Daoy (cell line): ENCODE measurements at regions not wholly inside any gene's neighbourhood (a gene's known extent, or its start where the extent isn't known, plus 50 kb on each side); places are given as distances from the start of the nearest gene placed in this dataset.
"Not testable (repeated sequence)": the region's sequence is repeated elsewhere in the genome, so short reads cannot be mapped to it uniquely, and the experiment has no call there.

ENCODE experiments used
- DNase-seq: peaks from one replicate; pipeline ENCODE4 v3.0.0-alpha.2; 2015; ENCODE audit warnings: low read depth

DNA sequence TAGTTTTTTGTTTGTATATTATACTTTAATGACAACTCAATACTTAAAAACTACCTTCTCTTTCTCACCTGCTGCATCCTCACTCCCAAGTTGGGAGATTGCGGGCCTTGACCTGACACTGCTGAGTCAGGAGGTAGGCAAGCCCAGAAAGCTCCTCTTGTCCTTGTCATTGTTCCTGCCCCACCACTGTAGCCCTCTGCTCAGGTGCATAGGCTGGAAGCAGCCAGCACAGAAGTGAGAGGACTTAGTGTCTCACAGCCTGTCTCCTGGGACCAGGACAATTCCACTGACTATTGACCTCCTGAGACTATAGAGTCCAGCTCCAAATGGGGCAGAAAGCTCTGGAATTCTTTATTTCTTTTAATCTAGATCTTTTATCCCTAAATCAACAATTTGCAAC lies 123.5 kb upstream of the NDP start:
- no peak for DNase-seq

DNA sequence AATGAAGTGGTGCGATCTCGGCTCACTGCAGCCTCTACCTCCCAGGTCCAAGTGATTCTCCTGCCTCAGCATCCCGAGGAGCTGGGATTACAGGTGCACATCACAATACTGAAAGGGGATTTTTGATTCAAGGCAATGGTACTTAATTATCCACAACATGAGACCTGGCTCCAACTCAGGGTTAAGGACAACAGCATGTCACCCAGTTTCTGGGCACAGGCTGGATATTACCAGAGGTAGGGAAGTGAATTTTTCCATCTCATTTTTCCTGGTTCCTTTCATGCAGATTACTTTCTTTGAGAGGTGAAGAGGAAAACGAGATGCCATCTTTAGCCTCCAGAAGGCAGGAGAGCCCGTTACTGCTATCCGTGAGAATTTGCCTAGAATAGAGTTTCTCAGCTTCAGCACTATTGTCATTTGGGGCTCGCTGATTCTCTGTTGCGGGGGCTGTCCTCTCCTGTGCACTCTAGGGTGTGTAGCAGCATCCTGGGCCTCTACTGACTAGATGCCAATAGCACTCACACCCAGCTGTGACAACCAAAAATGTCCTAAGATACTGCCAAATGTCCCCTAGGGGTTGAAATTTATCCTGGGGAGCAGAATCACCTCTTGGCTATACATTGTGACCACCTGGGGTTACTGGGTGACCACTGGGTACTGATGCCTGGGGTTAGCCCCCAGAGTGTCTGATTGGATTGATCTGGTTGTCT lies 121.8 kb upstream of the NDP start:
- DNase-seq, result no peak

DNA sequence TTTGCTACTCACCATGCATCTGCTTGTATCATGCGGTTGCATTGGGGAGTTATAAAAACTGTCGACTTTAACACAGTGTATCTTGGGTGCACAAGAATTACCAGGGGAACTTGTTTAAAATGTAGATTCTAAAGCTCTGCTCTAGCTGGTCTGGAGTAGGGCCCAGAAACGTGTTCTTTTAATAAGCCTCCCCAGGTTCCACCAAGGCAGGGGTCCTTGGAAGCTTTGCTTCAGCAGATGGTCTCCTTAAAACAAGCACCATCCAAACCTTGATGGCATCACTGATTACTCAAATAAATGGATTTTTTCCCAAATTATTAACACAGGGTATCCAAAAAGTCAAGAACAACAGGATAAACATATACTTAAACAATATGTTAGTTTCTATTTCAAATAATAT lies 120.2 kb upstream of the NDP start:
- no peak for DNase-seq

DNA sequence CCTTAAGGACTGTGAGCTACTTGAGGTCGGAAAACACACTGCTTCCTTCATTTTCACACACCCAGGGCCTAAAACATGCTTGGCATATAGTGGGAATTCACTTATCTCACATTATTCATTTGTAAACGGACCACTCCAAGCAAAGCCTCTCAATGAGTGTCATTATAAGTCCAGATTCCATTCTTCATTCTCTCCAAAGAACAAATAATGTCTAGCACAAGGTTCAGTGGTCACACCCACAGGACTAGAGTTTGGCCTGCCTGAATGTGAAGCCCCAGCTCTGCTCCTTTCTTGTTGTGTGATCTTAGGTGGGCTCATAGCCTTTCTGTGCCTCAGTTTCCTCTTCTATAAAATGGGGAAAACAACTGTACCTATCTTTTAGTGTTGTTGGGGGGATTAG lies 119.6 kb upstream of the NDP start:
- DNase-seq, result no peak

DNA sequence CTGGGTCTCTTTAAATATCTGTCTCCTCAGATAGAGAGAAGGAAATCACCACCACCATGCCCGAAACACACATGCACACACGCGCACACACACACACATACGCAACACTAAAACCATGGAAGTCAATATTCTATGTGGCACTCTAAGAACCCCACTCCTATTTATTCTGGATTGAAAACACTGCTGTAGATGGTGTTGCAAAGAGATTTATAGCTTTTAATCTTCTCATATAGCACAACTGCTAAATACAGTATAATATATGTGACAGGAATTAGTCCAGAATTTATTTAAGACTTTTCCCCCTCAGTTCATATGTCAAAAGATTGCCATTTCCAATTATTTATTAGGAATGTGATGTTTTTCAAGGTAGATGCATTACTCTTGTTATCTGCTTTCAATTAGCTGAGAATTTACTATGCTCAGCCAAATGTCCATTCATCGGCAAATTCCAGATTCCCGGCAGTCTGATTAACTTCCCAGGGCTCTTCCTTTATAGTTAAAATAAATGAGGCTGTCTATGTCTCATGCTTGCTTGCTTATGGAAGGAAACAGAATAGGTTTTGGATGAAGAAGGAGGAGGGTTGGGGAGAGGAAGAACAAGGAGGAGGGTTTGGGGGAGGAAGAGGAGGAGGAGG lies 115.4 kb upstream of the NDP start:
- no peak for DNase-seq

DNA sequence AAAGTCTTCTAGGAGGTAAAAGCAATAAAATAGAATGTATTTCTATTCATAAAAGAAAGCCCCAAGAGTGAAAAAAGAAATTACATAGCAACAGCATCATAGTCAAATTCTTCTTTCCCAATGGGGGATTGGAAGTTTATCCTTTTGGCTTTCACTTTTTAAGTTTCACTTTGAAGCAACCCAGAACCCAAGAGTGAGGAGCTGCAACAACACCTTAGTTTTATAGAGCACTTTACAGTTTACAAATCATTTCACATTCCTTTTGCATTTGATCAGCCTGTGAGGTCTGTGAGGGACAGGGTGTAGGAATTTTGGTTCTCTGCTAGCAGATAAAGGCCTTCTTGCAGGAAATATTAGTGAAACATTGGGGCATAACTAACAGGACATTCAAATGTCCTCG lies 112.0 kb upstream of the NDP start:
- DNase-seq, result no peak

DNA sequence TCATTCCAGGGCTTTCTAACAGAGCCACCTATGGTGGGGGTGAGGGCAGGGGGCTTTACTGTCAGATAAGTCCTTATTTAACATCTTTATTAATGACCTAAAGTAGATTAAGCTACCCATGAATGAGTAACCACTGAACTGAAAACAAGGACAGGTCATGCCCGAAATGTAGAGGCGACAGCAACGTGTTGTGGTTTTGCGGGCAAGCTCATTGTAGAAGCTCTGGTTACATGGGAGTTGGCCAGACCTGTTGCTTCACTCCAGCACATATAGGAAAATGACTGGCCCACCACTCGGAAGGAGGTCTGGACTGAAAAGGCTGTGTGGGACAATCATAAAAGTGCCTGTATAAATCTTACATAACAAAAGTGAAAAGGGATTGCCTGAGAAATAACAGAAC lies 109.6 kb upstream of the NDP start:
- DNase-seq, result peak; percentile 43

DNA sequence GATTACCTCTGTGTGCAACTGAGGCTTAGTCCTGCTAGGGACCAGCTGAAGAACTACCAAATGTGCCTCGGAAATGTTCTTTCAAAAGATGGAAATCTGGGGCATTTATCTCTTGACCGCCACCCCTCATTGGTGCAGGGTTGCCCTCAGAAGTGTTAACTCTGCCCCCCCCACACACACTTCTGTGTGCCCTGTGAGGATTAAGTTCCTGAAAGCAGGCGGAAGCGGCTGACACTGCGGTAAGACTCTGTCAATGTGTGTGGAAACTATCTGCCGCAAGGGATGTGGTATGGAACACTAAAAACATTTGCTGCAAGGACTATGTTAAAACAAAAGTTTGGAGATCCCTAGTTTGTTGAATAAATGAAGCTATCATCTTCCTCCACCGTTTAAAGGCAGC lies 106.9 kb upstream of the NDP start:
- no peak for DNase-seq

DNA sequence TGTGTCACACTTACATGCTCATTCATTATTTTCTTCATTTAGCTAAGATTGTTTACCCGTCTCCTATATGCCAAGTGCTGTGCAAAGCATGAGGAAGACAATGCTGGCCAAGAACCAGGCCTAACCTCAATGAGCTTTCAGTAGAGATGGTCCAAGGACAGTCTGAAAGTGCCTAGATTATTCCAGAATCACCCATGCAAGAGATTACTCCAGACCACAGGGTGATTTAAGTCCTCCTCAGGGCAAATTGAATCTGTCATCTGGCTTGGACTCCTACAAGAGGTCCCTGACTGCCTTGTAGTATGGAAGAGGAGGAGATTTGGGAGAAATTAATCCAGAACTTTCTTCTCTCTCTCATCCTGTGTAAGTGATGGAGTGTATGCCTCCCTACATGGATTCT lies 99.4 kb upstream of the NDP start:
- no peak for DNase-seq

DNA sequence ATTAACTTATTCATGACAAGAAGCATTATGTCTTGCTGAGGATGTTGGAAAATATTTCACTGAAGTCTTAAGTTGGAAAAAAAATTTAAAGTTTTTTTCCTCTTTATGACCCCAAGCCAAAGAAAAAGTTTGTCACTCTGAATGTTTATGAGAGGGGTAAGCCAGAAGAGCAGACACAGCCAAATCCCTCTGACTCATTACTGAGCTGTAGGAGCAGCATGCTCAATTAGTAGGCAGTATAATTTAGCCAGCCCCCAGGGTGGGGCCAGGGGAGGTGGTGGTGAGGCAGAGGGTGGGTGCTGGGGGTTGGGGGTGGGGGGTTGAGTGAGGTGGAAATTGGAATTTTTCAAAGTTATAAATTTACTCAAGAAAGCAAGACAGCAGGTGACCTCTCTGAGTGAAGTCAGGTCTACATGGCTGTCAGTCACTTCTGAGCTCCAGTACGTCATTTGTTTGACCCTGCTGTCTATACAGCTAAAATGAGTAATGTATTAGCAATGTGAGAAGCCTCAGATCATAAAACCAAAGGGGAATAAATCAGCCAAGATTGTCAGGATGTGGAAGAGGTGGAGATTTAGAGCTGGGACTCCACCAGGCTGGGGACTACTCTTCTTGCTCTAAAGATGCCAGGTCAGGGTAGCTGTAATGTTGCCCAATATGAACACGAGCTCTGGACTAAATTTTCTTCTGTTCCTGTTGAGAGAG lies 98.8 kb upstream of the NDP start:
- DNase-seq, result peak; percentile 44

DNA sequence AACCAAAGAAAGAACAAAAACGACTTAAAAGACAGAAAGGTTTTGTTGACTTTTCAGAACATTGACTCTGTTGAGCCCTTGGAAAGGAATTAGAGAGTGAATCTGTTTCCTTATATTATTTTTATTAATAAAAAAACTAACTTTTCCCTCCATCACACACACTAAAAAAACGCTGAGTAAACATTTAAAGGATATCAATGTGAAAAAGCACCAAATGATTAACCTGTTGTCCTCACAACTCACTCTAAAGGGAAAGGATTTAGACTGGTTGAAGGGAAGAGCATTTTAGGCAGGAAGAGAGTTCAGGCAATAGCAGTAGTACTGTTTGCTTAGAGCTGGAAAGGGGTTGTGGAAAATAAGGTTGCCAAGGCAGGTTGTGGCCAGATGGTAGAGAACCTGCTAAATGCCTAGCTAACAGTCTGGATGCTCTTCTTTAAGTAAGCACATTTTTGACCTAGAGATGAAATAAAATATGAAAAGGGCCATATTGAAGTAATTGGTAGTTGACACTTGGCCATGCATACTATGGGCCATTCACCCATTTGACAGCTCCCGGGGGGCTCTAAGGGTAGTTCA lies 98.0 kb upstream of the NDP start:
- DNase-seq, result no peak

DNA sequence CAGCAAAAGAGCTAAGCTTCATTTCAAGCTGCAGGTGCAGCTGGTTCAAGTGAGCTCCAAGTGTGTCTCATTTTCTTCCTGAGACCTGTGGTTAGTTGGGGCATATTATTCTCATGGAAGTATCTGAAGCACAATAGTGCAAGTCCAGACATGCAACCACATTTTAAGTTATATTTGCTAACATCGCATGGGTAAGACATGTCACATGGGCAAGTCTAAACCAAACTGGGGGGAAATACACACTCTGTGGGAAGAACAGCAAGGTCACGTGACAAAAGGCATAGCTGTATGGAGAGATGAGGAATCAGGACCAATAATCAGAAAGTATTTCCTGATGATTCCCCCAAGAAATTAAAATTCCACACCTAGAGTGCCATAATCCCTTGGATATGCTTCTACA lies 94.9 kb upstream of the NDP start:
- no peak for DNase-seq

DNA sequence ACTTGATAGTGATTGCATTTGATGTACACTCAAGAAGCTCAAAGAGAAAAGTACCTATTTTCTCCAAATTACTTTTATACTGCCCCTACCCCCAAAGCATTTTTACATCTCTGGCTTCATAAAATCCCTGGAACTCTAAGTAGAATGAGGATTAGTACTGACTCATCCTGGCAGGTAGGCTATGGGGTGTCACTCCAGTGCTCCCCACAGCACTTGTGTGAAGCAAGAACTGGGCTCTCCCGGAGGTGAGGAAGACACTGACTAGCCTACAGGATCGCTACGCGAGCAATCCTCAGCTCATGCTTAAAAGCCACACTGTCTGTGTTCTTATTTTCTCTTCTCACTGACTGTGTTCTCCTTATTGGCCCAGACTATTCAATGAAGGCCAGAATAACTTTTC lies 90.4 kb upstream of the NDP start:
- DNase-seq, result no peak

DNA sequence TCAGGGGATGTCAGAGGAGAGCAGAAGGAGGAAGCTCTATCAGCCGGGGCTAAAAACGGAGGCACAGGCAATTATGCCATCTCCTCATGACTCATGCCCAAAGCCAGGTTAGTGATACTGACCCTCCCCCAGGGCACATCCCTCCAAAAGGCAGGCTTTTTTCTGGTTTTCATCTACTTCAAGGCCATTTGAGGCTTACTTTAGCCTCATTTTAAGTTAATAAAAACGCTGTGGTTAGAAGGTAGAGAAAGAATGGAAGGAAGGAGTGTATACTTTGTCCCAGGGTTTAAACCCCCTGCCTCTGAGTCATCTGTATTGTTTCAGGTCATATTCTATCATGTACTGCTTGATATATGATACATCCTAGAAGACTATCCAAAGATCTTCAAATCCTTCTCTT lies 89.7 kb upstream of the NDP start:
- peak; percentile 17 for DNase-seq

DNA sequence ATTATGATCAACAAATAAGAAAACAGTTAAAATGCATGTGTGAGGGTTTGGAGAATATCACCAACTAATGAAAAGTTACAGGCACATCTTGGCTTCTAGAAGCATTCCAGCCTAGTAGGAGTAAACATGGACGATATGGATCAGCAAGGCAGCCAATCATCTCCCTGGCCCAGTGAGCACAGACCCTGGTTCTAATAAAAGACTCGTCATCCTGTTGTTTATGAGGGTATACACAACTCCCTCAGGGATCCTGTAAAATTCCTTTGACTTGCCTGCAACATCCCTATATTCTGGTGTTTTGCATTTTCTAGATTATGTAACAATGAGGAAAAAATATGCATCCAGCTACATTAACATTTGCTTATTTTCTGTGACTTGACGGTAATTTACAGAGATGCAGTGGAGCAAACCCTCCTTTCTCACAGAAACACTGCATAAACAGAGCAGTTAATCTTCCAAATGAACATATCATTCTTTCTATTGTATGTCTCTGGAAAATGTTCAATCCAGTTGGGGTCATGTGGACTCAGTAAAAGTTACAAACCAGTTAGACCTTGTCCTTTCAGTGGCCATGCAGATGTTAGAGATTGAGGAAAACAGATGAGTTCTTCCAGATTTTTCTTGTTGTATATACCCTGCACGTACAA lies 88.9 kb upstream of the NDP start:
- DNase-seq, result no peak

DNA sequence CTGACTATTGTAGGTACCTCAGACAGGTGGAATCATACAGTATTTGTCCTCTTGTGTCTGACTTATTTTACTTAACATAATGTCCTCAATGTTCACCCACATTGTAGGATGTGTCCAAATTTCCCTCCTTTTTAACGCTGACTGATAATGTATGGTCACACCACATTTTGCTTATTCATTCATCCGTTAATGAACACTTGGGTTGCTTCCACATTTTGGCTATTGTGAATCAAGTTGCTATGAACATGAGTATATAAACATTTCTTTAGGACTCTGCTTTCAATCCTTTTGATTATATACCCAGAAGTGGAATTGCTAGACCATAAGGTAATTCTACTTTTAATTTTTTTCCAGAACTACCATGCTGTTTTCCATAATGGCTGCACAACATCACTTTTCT lies 87.0 kb upstream of the NDP start:
- DNase-seq, result no peak

DNA sequence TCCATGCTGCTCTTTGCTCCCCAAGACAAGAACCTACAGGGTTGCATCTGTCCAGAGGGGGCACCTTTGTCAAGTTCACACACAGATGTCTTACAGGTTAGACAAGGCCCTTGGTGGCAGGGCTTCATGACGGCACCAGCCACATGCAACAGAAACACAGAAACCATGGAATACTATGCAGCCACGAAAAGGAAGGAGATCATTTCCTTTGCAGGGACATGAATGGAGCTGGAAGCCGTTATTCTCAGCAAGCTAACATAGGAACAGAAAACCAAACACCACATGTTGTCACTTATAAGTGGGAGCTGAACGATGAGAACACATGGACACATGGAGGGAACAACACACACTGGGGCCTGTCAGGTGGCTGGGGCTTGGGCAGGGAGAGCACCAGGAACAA lies 85.1 kb upstream of the NDP start:
- no peak for DNase-seq

DNA sequence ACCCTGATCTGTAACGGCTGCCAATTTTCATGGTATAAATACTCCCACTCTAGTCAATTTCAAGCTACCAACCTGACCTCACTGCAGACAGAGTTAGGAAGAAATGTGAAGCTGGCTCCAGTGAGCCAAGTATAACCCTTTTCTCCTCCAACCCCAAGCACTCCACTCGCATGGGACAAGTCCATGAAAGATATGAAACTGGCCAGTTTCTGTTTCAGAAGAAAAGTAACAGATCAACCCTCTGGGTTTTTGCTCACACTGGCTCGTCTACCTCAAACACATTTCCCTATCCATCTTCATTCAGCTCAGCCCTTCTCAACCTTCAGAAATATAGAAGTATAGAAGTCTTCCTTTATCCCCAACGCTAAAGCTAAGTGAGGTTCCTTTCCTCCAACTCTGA lies 82.4 kb upstream of the NDP start:
- no peak for DNase-seq

DNA sequence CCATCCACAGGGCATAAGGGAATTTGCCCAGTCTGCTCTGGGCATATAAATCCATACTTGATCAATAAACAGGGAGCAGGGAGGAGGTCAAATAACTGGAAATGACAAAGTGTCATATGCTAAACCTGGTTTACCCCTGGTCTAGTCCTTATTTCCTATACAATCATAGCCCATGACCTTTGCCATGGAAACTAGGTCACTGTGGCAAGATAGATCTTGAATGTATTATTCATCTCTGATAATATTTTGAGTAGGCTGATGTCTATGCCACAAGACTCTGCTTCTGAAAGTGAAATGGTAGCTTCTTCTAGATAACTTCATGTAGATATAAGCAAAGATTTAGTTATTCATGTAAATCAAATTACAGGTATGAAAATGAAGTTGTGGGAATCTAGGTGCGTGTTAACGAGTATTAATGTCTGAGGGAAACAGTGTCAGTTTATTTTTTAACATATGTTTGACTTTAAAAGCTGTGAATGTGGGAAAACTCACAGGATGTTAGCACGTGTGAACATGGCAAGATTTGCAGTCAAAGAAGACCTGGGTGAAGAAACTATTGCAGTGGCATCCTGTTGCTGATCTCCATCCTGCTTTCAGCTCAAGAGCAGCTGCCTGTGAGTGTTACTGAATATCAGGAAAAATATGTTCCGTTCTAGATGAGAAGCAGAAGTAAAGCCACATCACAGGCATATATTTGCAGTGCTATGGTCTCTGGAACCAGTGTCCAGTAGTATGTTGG lies 81.8 kb upstream of the NDP start:
- no peak for DNase-seq

DNA sequence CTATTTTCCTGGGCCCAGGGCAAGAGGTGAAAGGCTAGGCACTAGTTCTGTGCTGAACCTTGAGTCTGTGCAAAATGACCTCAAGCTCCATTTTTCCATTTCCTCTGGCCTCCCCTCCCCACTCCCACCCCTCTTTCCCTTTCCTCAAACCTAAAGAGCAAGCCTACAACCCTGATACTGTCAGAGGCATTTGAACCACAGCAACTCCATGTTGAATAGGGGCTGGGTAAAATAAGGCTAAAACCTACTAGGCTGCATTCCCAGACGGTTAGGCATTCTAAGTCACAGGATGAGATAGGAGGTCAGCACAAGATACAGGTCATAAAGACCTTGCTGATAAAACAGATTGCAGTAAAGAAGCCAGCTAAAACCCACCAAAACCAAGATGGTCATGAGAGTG lies 71.9 kb upstream of the NDP start:
- not testable (repeated sequence) for DNase-seq

DNA sequence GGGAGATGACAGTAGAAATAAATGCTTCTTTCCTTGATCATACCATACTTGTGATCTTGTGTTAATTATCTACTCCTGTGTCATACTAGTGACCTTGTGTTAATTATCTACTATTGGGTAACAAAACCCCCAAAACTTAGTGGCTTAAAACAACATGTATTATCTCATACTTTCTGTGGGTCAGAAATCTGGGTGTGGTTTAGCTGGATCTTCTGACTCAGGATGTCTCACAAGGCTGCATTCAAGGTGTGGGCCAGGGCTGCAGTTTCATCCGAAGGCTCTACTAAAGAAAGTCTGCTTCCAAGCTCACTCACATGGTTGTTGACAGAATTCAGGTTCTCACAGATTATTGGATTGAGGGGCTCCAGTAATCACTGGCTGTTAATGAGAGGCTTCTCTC lies 70.3 kb upstream of the NDP start:
- no peak for DNase-seq

DNA sequence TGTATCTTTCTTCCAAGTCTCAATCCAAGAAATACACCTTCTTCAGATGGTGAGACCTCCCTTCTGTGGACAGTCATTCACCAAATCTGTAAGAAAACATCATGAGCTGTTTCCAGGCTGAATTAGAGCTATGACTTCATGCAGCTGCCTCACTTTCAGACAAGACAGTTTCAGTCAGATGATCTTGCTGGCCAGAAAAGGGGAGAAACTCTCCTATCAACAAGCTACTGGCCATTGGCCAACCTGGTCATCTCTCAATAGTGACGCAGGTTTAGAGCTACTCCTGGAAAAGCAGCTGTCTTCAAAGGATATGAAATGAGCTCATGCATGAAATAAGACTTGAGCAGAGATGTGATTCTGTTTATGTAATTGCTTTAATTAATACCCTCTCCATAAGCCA lies 69.6 kb upstream of the NDP start:
- no peak for DNase-seq
